SK-N-SH (cell line): ENCODE measurements at regions not wholly inside any gene's neighbourhood (a gene's known extent, or its start where the extent isn't known, plus 50 kb on each side); places are given as distances from the start of the nearest gene placed in this dataset.

ENCODE experiments used
- CTCF ChIA-PET: fragments of 300-600, 350-600 bp; formaldehyde crosslinking; extraction: SDS; loops from one replicate; lab custom pipeline; 2021; lab: Yijun Ruan, JAX
- POLR2A ChIA-PET: fragments of 350-600 bp; sonication (Branson Sonifier 250); formaldehyde crosslinking; extraction: SDS; loops from one replicate; lab custom pipeline; 2020; ENCODE audit warnings: antibody characterized with exemption, inconsistent platforms; lab: Yijun Ruan, JAX
- DNase-seq: peaks from one replicate; pipeline ENCODE4 v3.0.0; 2012
- H2AFZ ChIP-seq: fragments of 200-600 bp; sonication (generic); 2 replicates; pipeline ENCODE4 v1.8.1; 2016; ENCODE audit warnings: antibody characterized with exemption, mild to moderate bottlenecking, low read depth
- H3F3A ChIP-seq: fragments of 200-600 bp; sonication (generic); replicated peaks from 2 replicates; pipeline ENCODE3; 2016; ENCODE audit warnings: antibody characterized with exemption, mild to moderate bottlenecking; ENCODE audit not compliant: insufficient read depth
- H3K27ac ChIP-seq, 2 experiments: fragments of 200-500 bp in 1 of 2; fragments of 200-600 bp in 1 of 2; sonication (Bioruptor generic) in 1 of 2; sonication (generic), shearing (Covaris generic) in 1 of 2; 2 replicates each; pipeline versions ENCODE4 v1.5.1 to v1.6.1; 2014 to 2016; ENCODE audit warnings: low read depth in 2 of 2, inconsistent platforms in 1 of 2, low read length in 1 of 2, mild to moderate bottlenecking in 1 of 2, mixed read lengths in 1 of 2
- H3K27me3 ChIP-seq: fragments of 200-600 bp; sonication (generic), shearing (Covaris generic); 2 replicates; pipeline ENCODE4 v1.6.1; 2016; ENCODE audit warnings: mixed run types; ENCODE audit not compliant: insufficient read depth
- H3K36me3 ChIP-seq, 2 experiments: fragments of 200-500 bp in 1 of 2; fragments of 200-600 bp in 1 of 2; sonication (Bioruptor generic) in 1 of 2; sonication (generic) in 1 of 2; replicated peaks in 1 of 2; 2 replicates each; pipeline versions ENCODE3 to v1.5.1; 2014 to 2016; ENCODE audit warnings: low read length in 1 of 2, mild to moderate bottlenecking in 1 of 2; ENCODE audit not compliant: insufficient read depth in 2 of 2, control insufficient read depth in 1 of 2
- H3K4me1 ChIP-seq, 2 experiments: fragments of 200-500 bp in 1 of 2; fragments of 200-600 bp in 1 of 2; sonication (Bioruptor generic) in 1 of 2; sonication (generic), shearing (Covaris generic) in 1 of 2; 2 replicates each; pipeline versions ENCODE4 v1.5.1 to v1.6.1; 2014 to 2016; ENCODE audit warnings: low read depth in 1 of 2, low read length in 1 of 2, mixed run types in 1 of 2; ENCODE audit not compliant: insufficient read depth in 2 of 2, control insufficient read depth in 1 of 2
- H3K4me2 ChIP-seq: fragments of 200-600 bp; sonication (generic), shearing (Covaris generic); 2 replicates; pipeline ENCODE4 v1.6.1; 2017; ENCODE audit warnings: mixed run types
- H3K4me3 ChIP-seq, 2 experiments: fragments of 200-500 bp in 1 of 2; fragments of 200-600 bp in 1 of 2; sonication (Bioruptor generic) in 1 of 2; sonication (generic), shearing (Covaris generic) in 1 of 2; 2 replicates each; pipeline versions ENCODE4 v1.5.1 to v1.8.1; 2014 to 2016; ENCODE audit warnings: low read depth in 2 of 2, inconsistent platforms in 1 of 2, low read length in 1 of 2, mild to moderate bottlenecking in 1 of 2, mixed read lengths in 1 of 2, moderate library complexity in 1 of 2
- H3K79me2 ChIP-seq: fragments of 200-600 bp; sonication (generic); 2 replicates; pipeline ENCODE4 v1.8.1; 2017; ENCODE audit warnings: mild to moderate bottlenecking; ENCODE audit not compliant: insufficient read depth
- H3K9ac ChIP-seq: fragments of 200-600 bp; sonication (generic); 2 replicates; pipeline ENCODE4 v1.6.1; 2017; ENCODE audit warnings: mixed run types
- H3K9me2 ChIP-seq: fragments of 200-600 bp; sonication (generic); 2 replicates; pipeline ENCODE4 v1.6.1; 2017; ENCODE audit warnings: mixed run types
- H3K9me3 ChIP-seq: fragments of 200-600 bp; sonication (generic); 2 replicates; pipeline ENCODE4 v1.6.1; 2017; ENCODE audit warnings: mixed run types, mild to moderate bottlenecking, moderate library complexity
- H4K20me1 ChIP-seq: fragments of 200-600 bp; sonication (generic); 2 replicates; pipeline ENCODE4 v1.6.1; 2017; ENCODE audit warnings: mild to moderate bottlenecking, mixed run types; ENCODE audit not compliant: insufficient read depth
- CHD2 ChIP-seq: fragments of 150-350 bp; IDR thresholded peaks from 2 replicates; pipeline ENCODE4 v1.6.1; 2018; ENCODE audit warnings: low read length; ENCODE audit not compliant: partially characterized antibody
- CTCF ChIP-seq: fragments of 200-600 bp; sonication (generic); IDR thresholded peaks from 2 replicates; pipeline ENCODE4 v1.6.1; 2017; ENCODE audit warnings: antibody characterized with exemption, mild to moderate bottlenecking, moderate library complexity
- FOSL2 ChIP-seq: IDR thresholded peaks from 2 replicates; pipeline ENCODE4 v1.4.0; 2012; ENCODE audit warnings: low read depth, mild to moderate bottlenecking, moderate library complexity, borderline replicate concordance
- FOXM1 ChIP-seq: IDR thresholded peaks from 2 replicates; pipeline ENCODE4 v1.4.0; 2012; ENCODE audit warnings: low read depth, mild to moderate bottlenecking
- JUND ChIP-seq: IDR thresholded peaks from 2 replicates; pipeline ENCODE4 v1.4.0; 2012
- MAX ChIP-seq: IDR thresholded peaks from 2 replicates; pipeline ENCODE4 v1.4.0; 2012; ENCODE audit warnings: low read depth
- MEF2A ChIP-seq: IDR thresholded peaks from 2 replicates; pipeline ENCODE4 v1.4.0; 2012; ENCODE audit warnings: low read depth, borderline replicate concordance
- NRF1 ChIP-seq: IDR thresholded peaks from 2 replicates; pipeline ENCODE4 v1.6.1; 2012; ENCODE audit warnings: low read depth, mild to moderate bottlenecking, low read length
- RAD21 ChIP-seq: IDR thresholded peaks from 2 replicates; pipeline ENCODE4 v1.6.1; 2012; ENCODE audit warnings: mild to moderate bottlenecking, low read length
- RCOR1 ChIP-seq: fragments of 150-350 bp; IDR thresholded peaks from 2 replicates; pipeline ENCODE4 v1.6.1; 2017; ENCODE audit warnings: antibody characterized with exemption, low read length
- RXRA ChIP-seq: IDR thresholded peaks from 2 replicates; pipeline ENCODE4 v1.4.0; 2012; ENCODE audit warnings: low read depth, mild to moderate bottlenecking, borderline replicate concordance
- SMC3 ChIP-seq: IDR thresholded peaks from 2 replicates; pipeline ENCODE4 v1.6.1; 2012; ENCODE audit warnings: low read depth, low read length, improper control_type of control experiment
- TAF1 ChIP-seq: IDR thresholded peaks from 2 replicates; pipeline ENCODE4 v1.6.1; 2012; ENCODE audit warnings: low read depth, mild to moderate bottlenecking, low read length, moderate library complexity, borderline replicate concordance
- TCF12 ChIP-seq: IDR thresholded peaks from 2 replicates; pipeline ENCODE4 v1.4.0; 2012
- USF1 ChIP-seq: IDR thresholded peaks from 2 replicates; pipeline ENCODE4 v1.4.0; 2012; ENCODE audit warnings: low read depth, borderline replicate concordance
- USF2 ChIP-seq: fragments of 150-350 bp; IDR thresholded peaks from 2 replicates; pipeline ENCODE4 v1.6.1; 2017; ENCODE audit warnings: antibody characterized with exemption, low read length, low read depth, borderline replicate concordance
- YY1 ChIP-seq: IDR thresholded peaks from 2 replicates; pipeline ENCODE4 v1.4.0; 2012; ENCODE audit warnings: low read depth, mild to moderate bottlenecking
- ZBTB33 ChIP-seq: IDR thresholded peaks from 2 replicates; pipeline ENCODE4 v1.4.0; 2012; ENCODE audit warnings: low read depth, borderline replicate concordance
- WGBS: methylation state at CpG from one replicate; pipeline ENCODE4 v1.1.6; 2017; ENCODE audit warnings: low lambda C conversion rate; 5-methylcytosine and 5-hydroxymethylcytosine counted together

GRCh38 chr18:73535189-73535588, 612.4 kb downstream of the FBXO15 start:
- WGBS: 20% methylated on average over 5 of the region's 6 CpGs
- CTCF ChIA-PET: no interaction called here

GRCh38 chr18:73531601-73532000, 616.0 kb downstream of the FBXO15 start:
- H3K4me3 ChIP-seq: no peak overlapping the region
- WGBS: 28% methylated on average over 3 of the region's 3 CpGs
- H3K36me3 ChIP-seq: no peaks in the 10 kb centered on the region
- no peaks in the 10 kb centered on the region for H3K27me3 ChIP-seq
- H3K79me2 ChIP-seq: no peaks in the 10 kb centered on the region
- no peak overlapping the region for H3K9ac ChIP-seq
- no peaks in the 10 kb centered on the region for H3K4me1 ChIP-seq
- no peaks in the 10 kb centered on the region for H3F3A ChIP-seq
- H3K4me2 ChIP-seq: no peak overlapping the region
- ChIA-PET CTCF (no interaction called here), POLR2A (no interaction called here)
- H4K20me1 ChIP-seq: no peaks in the 10 kb centered on the region
- no peaks in the 10 kb centered on the region for H3K9me3 ChIP-seq
- no peak for TF ChIP-seq JUND
- no peak for TF ChIP-seq CTCF
- no peak for TF ChIP-seq USF1
- TF ChIP-seq RCOR1: no peak
- no peak for TF ChIP-seq TCF12
- no peak for TF ChIP-seq YY1
- no peak for TF ChIP-seq SMC3
- no peak for TF ChIP-seq USF2
- no peak for TF ChIP-seq TAF1
- no peak for TF ChIP-seq RAD21
- TF ChIP-seq RXRA: no peak
- TF ChIP-seq FOSL2: no peak
- no peak for TF ChIP-seq MEF2A
- no peak for TF ChIP-seq ZBTB33
- TF ChIP-seq NRF1: no peak
- TF ChIP-seq FOXM1: no peak
- no peak overlapping the region for H3K27ac ChIP-seq
- no peak for DNase-seq
- no peaks in the 10 kb centered on the region for H3K9me2 ChIP-seq
- H2AFZ ChIP-seq: no peak overlapping the region

More at GRCh38 chr18:73535189-73535588, 612.4 kb downstream of the FBXO15 start:
- TF ChIP-seq CHD2 (no peak), MAX (no peak)
- no peaks in the 10 kb centered on the region for H3K79me2 ChIP-seq
- H3K9me2 ChIP-seq: no peaks in the 10 kb centered on the region
- POLR2A ChIA-PET: no interaction called here
- H3F3A ChIP-seq: no peaks in the 10 kb centered on the region
- no peak overlapping the region for H3K9ac ChIP-seq
- no peak overlapping the region for H3K4me2 ChIP-seq
- no peaks in the 10 kb centered on the region for H3K36me3 ChIP-seq
- H2AFZ ChIP-seq: no peak overlapping the region
- H3K4me1 ChIP-seq: no peaks in the 10 kb centered on the region
- H3K27ac ChIP-seq: no peak overlapping the region
- DNase-seq: no peak
- no peaks in the 10 kb centered on the region for H4K20me1 ChIP-seq
- no peaks in the 10 kb centered on the region for H3K9me3 ChIP-seq
- H3K27me3 ChIP-seq: no peaks in the 10 kb centered on the region
- H3K4me3 ChIP-seq: no peak overlapping the region
